K562 (cell line): ENCODE measurements at regions not wholly inside any gene's neighbourhood (a gene's known extent, or its start where the extent isn't known, plus 50 kb on each side); places are given as distances from the start of the nearest gene placed in this dataset.
A peak's percentile ranks its signal among the peaks of the same experiment; 100 is the strongest.

ENCODE experiments used
- BRD9 ChIP-seq: fragments of 450-650 bp; IDR thresholded peaks from 2 replicates; pipeline ENCODE4 v1.6.1; 2018; ENCODE audit warnings: low read depth; ENCODE audit not compliant: partially characterized antibody
- CHD4 ChIP-seq: fragments of 200-600 bp; sonication (generic); IDR thresholded peaks from 3 replicates; pipeline ENCODE4 v1.6.1; 2012; ENCODE audit warnings: low read depth, mild to moderate bottlenecking, mixed read lengths, low read length, inconsistent platforms; ENCODE audit not compliant: insufficient read depth, insufficient replicate concordance, poor library complexity, severe bottlenecking
- FOS ChIP-seq: IDR thresholded peaks from 3 replicates; pipeline ENCODE4 v1.6.1; 2011; ENCODE audit not compliant: insufficient read length; ENCODE audit errors: extremely low read depth
- FOXA1 ChIP-seq: fragments of 450-650 bp; IDR thresholded peaks from 2 replicates; pipeline ENCODE4 v1.6.1; 2016; ENCODE audit warnings: mild to moderate bottlenecking, borderline replicate concordance
- HDAC1 ChIP-seq, 2 experiments: fragments of 450-650 bp; IDR thresholded peaks; 2 replicates each; pipeline ENCODE4 v1.6.1; 2016 to 2017; ENCODE audit warnings: inconsistent platforms in 1 of 2, mild to moderate bottlenecking in 1 of 2, moderate library complexity in 1 of 2
- HMG20B ChIP-seq: fragments of 250-450 bp; sonication (Bioruptor Pico); IDR thresholded peaks from 2 replicates; pipeline ENCODE4 v1.5.0; 2021; ENCODE audit warnings: mild to moderate bottlenecking
- HNRNPK ChIP-seq: fragments of 200-400 bp; formaldehyde crosslinking; IDR thresholded peaks from one replicate; pipeline ENCODE4 v1.6.1; 2018; ENCODE audit warnings: mild to moderate bottlenecking, low read depth, low read length; ENCODE audit not compliant: poor library complexity, severe bottlenecking
- PML ChIP-seq: IDR thresholded peaks from 2 replicates; pipeline ENCODE4 v1.6.1; 2012; ENCODE audit warnings: low read length, inconsistent platforms
- POLR2H ChIP-seq: IDR thresholded peaks from 2 replicates; pipeline ENCODE4 v1.6.1; 2016; ENCODE audit warnings: missing genetic modification characterization, low read depth, mild to moderate bottlenecking, control low read depth, missing compliant biosample characterization, moderate library complexity
- TCF7 ChIP-seq: sonication (generic); IDR thresholded peaks from 2 replicates; pipeline ENCODE4 v1.6.1; 2016; ENCODE audit warnings: antibody characterized with exemption, borderline replicate concordance
- XRCC3 ChIP-seq: fragments of 450-650 bp; IDR thresholded peaks from 2 replicates; pipeline ENCODE4 v1.6.1; 2017; ENCODE audit warnings: mild to moderate bottlenecking, moderate library complexity
- ZNF124 ChIP-seq: sonication (generic); formaldehyde crosslinking; IDR thresholded peaks from 2 replicates; pipeline ENCODE4 v1.8.1; 2022; ENCODE audit warnings: missing genetic modification reagents
- ZNF175 ChIP-seq: fragments of 200-800 bp; sonication (Bioruptor generic); IDR thresholded peaks from 2 replicates; pipeline ENCODE4 v1.6.1; 2016; ENCODE audit warnings: low read depth, mild to moderate bottlenecking, missing genetic modification characterization, missing compliant biosample characterization
- ZNF444 ChIP-seq: fragments of 250-450 bp; sonication (Bioruptor Pico); IDR thresholded peaks from 2 replicates; pipeline ENCODE4 v1.4.0; 2020; ENCODE audit warnings: mild to moderate bottlenecking, moderate library complexity
- TF ChIP-seq, protein P1 (sequence below): sonication (generic); formaldehyde crosslinking; IDR thresholded peaks from 2 replicates; pipeline ENCODE4 v1.8.0; 2022; ENCODE audit warnings: mild to moderate bottlenecking, missing genetic modification reagents, borderline replicate concordance
- TF ChIP-seq, protein P2 (sequence below): sonication (generic); formaldehyde crosslinking; IDR thresholded peaks from 2 replicates; pipeline ENCODE4 v1.8.0; 2022; ENCODE audit warnings: mild to moderate bottlenecking, missing genetic modification reagents
- TF ChIP-seq, protein P3 (sequence below), 2 experiments: fragments of 450-650 bp; IDR thresholded peaks; 2 replicates each; pipeline ENCODE4 v1.6.1; 2016
- TF ChIP-seq, protein P4 (sequence below): IDR thresholded peaks from 2 replicates; pipeline ENCODE4 v1.6.1; 2014; ENCODE audit warnings: antibody characterized with exemption

DNA sequence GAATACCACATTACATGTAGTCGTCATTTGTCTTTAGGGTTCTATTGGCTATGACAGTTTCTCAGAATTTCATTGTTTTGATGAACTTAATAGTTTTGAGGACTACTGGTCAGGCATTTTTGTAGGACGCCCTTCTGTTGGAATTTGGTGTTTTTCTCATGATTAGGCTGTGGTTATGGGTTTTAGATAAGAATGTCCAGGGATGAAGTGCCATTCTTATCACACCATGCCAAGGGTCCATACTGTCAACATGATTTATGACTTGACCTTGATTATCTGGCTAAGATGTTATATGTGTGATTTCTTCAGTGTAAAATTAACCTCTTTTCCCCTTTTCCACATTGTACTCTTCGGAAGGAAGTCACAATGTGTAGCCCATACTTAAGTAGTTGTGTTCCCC is 135.3 kb downstream of the DIPK2A start (continued):
- TF ChIP-seq BRD9 = no peak
- no peak for TF ChIP-seq ZNF175 (CRISPR knock-in tag)
- TF ChIP-seq ZNF444 (CRISPR knock-in tag) = no peak
- TF ChIP-seq XRCC3 = no peak
- no peak for TF ChIP-seq HDAC1 (IDR thresholded peaks at IDR 0.05)
- no peak for TF ChIP-seq FOS
- TF ChIP-seq FOXA1 = no peak
- no peak for TF ChIP-seq CHD4
- TF ChIP-seq, protein P1, sequence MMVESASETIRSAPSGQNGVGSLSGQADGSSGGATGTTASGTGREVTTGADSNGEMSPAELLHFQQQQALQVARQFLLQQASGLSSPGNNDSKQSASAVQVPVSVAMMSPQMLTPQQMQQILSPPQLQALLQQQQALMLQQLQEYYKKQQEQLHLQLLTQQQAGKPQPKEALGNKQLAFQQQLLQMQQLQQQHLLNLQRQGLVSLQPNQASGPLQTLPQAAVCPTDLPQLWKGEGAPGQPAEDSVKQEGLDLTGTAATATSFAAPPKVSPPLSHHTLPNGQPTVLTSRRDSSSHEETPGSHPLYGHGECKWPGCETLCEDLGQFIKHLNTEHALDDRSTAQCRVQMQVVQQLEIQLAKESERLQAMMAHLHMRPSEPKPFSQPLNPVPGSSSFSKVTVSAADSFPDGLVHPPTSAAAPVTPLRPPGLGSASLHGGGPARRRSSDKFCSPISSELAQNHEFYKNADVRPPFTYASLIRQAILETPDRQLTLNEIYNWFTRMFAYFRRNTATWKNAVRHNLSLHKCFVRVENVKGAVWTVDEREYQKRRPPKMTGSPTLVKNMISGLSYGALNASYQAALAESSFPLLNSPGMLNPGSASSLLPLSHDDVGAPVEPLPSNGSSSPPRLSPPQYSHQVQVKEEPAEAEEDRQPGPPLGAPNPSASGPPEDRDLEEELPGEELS (CRISPR knock-in tag) = no peak
- TF ChIP-seq, protein P2, sequence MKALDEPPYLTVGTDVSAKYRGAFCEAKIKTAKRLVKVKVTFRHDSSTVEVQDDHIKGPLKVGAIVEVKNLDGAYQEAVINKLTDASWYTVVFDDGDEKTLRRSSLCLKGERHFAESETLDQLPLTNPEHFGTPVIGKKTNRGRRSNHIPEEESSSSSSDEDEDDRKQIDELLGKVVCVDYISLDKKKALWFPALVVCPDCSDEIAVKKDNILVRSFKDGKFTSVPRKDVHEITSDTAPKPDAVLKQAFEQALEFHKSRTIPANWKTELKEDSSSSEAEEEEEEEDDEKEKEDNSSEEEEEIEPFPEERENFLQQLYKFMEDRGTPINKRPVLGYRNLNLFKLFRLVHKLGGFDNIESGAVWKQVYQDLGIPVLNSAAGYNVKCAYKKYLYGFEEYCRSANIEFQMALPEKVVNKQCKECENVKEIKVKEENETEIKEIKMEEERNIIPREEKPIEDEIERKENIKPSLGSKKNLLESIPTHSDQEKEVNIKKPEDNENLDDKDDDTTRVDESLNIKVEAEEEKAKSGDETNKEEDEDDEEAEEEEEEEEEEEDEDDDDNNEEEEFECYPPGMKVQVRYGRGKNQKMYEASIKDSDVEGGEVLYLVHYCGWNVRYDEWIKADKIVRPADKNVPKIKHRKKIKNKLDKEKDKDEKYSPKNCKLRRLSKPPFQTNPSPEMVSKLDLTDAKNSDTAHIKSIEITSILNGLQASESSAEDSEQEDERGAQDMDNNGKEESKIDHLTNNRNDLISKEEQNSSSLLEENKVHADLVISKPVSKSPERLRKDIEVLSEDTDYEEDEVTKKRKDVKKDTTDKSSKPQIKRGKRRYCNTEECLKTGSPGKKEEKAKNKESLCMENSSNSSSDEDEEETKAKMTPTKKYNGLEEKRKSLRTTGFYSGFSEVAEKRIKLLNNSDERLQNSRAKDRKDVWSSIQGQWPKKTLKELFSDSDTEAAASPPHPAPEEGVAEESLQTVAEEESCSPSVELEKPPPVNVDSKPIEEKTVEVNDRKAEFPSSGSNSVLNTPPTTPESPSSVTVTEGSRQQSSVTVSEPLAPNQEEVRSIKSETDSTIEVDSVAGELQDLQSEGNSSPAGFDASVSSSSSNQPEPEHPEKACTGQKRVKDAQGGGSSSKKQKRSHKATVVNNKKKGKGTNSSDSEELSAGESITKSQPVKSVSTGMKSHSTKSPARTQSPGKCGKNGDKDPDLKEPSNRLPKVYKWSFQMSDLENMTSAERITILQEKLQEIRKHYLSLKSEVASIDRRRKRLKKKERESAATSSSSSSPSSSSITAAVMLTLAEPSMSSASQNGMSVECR = no peak
- TF ChIP-seq, protein P3, sequence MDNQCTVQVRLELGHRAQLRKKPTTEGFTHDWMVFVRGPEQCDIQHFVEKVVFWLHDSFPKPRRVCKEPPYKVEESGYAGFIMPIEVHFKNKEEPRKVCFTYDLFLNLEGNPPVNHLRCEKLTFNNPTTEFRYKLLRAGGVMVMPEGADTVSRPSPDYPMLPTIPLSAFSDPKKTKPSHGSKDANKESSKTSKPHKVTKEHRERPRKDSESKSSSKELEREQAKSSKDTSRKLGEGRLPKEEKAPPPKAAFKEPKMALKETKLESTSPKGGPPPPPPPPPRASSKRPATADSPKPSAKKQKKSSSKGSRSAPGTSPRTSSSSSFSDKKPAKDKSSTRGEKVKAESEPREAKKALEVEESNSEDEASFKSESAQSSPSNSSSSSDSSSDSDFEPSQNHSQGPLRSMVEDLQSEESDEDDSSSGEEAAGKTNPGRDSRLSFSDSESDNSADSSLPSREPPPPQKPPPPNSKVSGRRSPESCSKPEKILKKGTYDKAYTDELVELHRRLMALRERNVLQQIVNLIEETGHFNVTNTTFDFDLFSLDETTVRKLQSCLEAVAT (IDR thresholded peaks at IDR 0.05) = 0 out of 4 replicates have a peak, but pooled peaks of 1 of the 2 experiments have one; percentile 32
- TF ChIP-seq, protein P4, sequence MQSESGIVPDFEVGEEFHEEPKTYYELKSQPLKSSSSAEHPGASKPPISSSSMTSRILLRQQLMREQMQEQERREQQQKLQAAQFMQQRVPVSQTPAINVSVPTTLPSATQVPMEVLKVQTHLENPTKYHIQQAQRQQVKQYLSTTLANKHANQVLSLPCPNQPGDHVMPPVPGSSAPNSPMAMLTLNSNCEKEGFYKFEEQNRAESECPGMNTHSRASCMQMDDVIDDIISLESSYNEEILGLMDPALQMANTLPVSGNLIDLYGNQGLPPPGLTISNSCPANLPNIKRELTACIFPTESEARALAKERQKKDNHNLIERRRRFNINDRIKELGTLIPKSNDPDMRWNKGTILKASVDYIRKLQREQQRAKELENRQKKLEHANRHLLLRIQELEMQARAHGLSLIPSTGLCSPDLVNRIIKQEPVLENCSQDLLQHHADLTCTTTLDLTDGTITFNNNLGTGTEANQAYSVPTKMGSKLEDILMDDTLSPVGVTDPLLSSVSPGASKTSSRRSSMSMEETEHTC = no peak
- TF ChIP-seq HMG20B = no peak
- TF ChIP-seq ZNF124 (CRISPR knock-in tag) = no peak
- peak; percentile 52; the same call in 1 of the 2 replicates for TF ChIP-seq PML
- no peak for TF ChIP-seq POLR2H (tag)
- TF ChIP-seq TCF7 = no peak
- TF ChIP-seq HNRNPK = no peak
